ENCODE measurements at regions not wholly inside any gene's neighbourhood (a gene's known extent, or its start where the extent isn't known, plus 50 kb on each side); places are given as distances from the start of the nearest gene placed in this dataset.

DNA sequence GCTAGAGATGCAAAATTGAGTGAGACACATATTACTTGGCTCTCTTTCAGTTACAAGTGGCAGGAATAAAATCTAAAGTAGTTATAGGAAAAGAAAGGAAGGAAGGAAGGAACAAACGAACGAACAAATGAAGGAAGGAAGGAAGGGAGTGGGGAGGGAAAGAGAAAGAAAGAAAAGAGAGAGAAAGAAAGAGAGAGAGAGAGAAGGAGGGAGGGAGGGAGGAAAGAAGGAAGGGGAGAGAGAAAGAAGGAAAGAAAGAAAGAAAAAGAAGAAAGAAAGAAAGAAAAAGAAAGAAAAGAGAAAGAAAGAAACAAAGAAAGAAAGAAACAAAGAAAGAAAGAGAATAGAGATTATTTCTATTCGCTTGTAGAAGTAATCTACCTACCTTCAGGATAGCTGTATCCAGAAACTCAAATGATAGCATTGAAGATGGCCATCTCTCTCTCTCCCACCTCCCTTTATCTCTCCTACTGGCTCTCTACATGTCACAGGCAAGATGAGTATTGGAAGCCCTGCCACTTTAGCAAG is 229.7 kb upstream of the TLE3 start:
- Histone ChIP-seq H3K4me3 (no peak overlapping the region), H3K36me3 (no peaks in the 10 kb centered on the region), H3K4me1 (peaks cover 17 to 45% (median 29%) of the 10 kb centered on the region in 4 donors), H3K27me3 (no peaks in the 10 kb centered on the region), H3K9me3 (no peaks in the 10 kb centered on the region), H3K27ac (peak overlapping the region in 3 of 4 donors; percentile 21 to 50 (median 25))
- TF ChIP-seq, protein P1, sequence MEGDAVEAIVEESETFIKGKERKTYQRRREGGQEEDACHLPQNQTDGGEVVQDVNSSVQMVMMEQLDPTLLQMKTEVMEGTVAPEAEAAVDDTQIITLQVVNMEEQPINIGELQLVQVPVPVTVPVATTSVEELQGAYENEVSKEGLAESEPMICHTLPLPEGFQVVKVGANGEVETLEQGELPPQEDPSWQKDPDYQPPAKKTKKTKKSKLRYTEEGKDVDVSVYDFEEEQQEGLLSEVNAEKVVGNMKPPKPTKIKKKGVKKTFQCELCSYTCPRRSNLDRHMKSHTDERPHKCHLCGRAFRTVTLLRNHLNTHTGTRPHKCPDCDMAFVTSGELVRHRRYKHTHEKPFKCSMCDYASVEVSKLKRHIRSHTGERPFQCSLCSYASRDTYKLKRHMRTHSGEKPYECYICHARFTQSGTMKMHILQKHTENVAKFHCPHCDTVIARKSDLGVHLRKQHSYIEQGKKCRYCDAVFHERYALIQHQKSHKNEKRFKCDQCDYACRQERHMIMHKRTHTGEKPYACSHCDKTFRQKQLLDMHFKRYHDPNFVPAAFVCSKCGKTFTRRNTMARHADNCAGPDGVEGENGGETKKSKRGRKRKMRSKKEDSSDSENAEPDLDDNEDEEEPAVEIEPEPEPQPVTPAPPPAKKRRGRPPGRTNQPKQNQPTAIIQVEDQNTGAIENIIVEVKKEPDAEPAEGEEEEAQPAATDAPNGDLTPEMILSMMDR (IDR thresholded peaks at IDR 0.05), result no peak
- TF ChIP-seq EP300 (IDR thresholded peaks at IDR 0.05; ENCODE audit: low read depth) (no peak), POLR2A (IDR thresholded peaks at IDR 0.05) (no peak), POLR2AphosphoS5 (IDR thresholded peaks at IDR 0.05) (no peak)
- DNase-seq, result no peak
- WGBS, 2 donors (ENCODE audit: low coverage in 1 of 2), result 90 to 91% methylated on average over 3 of the region's 3 CpGs
- intact Hi-C loops (cut with DNase I; ENCODE audit: low total_unique reads), result no loop called here
- in situ Hi-C loops (cut with MboI; ENCODE audit: low pct_ligation_motif_present in 1 of 4, low pct_unique_long_range_greater_than_20kb in 1 of 4, low sequenced_read_pairs in 3 of 4), result no loop called here

DNA sequence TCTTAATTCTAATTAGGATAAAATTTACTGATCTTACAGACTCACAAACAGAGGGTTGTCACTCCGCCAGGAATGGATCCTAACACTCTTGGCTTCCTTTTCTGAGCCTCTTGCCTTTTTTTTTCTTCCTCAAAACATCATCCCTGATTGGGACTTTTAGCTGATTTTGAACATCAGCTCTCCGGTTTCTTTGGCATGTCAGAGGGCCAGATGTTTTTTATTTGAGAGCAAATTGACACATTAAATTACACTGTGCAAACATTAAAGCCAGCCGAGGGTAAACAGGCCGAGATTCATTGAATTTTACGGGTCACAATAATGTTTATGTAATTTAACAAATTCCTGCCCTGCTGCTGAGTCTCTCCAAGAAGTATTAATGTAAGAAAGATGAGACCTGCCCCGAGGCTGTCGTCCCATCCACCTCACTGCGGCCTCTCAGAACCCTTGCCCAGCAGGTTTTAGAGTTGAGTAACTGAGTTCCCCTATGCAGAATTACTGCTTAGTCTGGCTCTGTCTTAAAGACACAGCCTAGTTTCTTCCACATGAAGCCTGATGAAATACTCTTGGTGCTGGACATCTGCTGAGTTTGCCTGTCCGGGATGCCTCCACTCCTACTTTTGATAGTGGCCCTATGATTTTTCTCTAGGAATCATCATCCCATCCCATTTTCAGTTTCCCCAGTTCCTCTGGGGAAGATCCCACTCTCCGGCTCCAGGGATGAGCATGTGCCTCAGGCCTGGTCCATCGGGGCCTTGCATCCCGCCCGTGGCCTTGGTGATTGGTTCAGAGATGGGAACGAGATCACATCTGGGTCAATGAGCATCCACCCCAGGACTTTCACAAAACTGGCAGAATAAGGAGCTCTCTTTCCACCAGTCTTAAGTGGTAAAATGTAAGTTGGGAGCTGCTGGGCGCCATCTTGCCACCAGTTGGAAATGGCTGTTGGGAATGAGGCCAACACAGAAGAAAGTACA is 226.6 kb upstream of the TLE3 start:
- Histone ChIP-seq H3K9me3 (no peaks in the 10 kb centered on the region), H3K27ac (peak overlapping the region; percentile 65 to 88 (median 75)), H3K27me3 (no peaks in the 10 kb centered on the region), H3K4me1 (peaks cover 35 to 69% (median 53%) of the 10 kb centered on the region in 4 donors), H3K36me3 (no peaks in the 10 kb centered on the region), H3K4me3 (no peak overlapping the region)
- in situ Hi-C loops (cut with MboI; ENCODE audit: low pct_ligation_motif_present in 1 of 4, low pct_unique_long_range_greater_than_20kb in 1 of 4, low sequenced_read_pairs in 3 of 4), result no loop called here
- intact Hi-C loops (cut with DNase I; ENCODE audit: low total_unique reads), result loop anchor here (5.0 kb wide), 1 partner anchor 227 kb away; the partner anchor contains the start of gene TLE3
- DNase-seq, result no peak
- TF ChIP-seq POLR2A (IDR thresholded peaks at IDR 0.05) (no peak), POLR2AphosphoS5 (IDR thresholded peaks at IDR 0.05) (no peak), EP300 (IDR thresholded peaks at IDR 0.05; ENCODE audit: low read depth) (no peak)
- TF ChIP-seq, protein P1 (IDR thresholded peaks at IDR 0.05), result no peak
- WGBS, 2 donors (ENCODE audit: low coverage in 1 of 2), result 57 to 86% methylated on average over 4 to 15 of the region's 15 CpGs

DNA sequence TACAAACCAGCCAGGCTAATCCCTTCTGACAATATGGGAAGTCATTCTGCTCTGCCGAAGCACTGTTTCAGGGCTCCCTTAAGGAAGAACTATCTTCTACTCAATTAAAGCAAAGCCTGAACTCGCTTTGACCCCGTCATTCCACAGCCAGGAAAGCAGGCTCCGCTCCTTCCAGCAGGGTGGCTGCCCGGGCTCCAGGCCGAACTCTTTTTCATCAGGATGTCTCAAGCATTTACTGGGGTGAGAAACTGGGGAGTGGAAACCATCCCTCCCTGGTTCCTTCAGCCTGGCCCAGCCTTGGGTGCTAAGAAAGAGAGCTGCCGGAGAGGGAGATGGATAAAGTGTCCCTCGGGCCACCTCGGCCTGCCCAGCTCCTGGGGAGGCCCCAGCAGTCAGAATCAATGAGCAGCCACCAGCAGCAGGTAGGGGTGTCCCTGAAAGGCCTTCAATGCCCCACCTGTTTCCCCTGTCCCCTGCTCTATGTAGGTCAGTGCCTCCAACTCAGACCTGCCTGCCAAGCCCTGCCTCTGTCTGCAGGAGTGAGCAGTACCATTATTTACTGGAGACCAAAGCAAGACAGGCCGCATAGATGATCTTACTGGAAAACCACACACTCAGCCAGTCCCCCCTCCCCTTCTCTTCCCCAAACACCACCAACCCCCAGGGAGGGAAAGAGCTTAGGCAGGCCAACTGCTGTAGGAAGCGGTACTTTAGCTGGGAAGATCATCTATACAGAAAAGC is 225.6 kb upstream of the TLE3 start:
- 58 to 67% methylated on average over 1 to 11 of the region's 11 CpGs for WGBS, 2 donors (ENCODE audit: low coverage in 1 of 2)
- peaks cover 33 to 68% (median 51%) of the 10 kb centered on the region in 4 donors for H3K4me1 ChIP-seq

More for the DNA sequence above, 225.6 kb upstream of the TLE3 start:
- in situ Hi-C loops (cut with MboI; ENCODE audit: low pct_ligation_motif_present in 1 of 4, low pct_unique_long_range_greater_than_20kb in 1 of 4, low sequenced_read_pairs in 3 of 4) (no loop called here), intact Hi-C loops (cut with DNase I; ENCODE audit: low total_unique reads) (loop anchor here (5.0 kb wide), 1 partner anchor 226 kb away; the partner anchor contains the start of gene TLE3)
- Histone ChIP-seq H3K4me3 (no peak overlapping the region), H3K27me3 (no peaks in the 10 kb centered on the region), H3K36me3 (no peaks in the 10 kb centered on the region), H3K27ac (peak overlapping the region; percentile 65 to 88 (median 75)), H3K9me3 (no peaks in the 10 kb centered on the region)
- TF ChIP-seq, protein P1 (IDR thresholded peaks at IDR 0.05), result peak in 1 of 5 experiments; percentile 11
- TF ChIP-seq EP300 (IDR thresholded peaks at IDR 0.05; ENCODE audit: low read depth), result no peak
- DNase-seq, result peak; percentile 51

Measured in transverse colon (tissue), 4 donors.